ENCODE measurements at regions not wholly inside any gene's neighbourhood (a gene's known extent, or its start where the extent isn't known, plus 50 kb on each side); places are given as distances from the start of the nearest gene placed in this dataset.
"Not testable (repeated sequence)": the region's sequence is repeated elsewhere in the genome, so short reads cannot be mapped to it uniquely, and the experiment has no call there.

- DNase-seq (ENCODE audit: low spot score) = no peak
- no peak for FAIRE-seq
Observed at GRCh38 chr3:5739949-5740348, 552.4 kb downstream of the EDEM1 start.

DNA sequence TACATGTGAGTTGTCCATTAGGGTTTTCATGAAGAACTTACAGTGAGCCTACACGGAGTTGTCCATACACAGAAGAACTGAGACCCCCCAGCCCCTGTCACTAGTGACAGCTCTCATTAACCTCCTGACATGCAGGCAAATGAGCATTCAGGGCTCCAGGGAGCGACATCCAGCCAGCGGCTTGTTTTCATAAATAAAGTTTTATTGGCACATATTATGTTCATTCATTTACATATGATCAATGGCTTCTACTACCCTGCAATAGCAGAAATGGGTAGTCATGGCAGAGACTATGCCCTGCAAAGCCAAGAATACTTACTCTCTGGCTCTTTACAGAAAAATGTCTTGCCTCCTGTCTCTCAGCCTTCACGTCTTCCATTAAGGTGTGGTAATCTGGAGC is 553.5 kb downstream of the EDEM1 start:
- FAIRE-seq (no peak), DNase-seq (ENCODE audit: low spot score) (no peak)

- FAIRE-seq = no peak
Observed at GRCh38 chr3:5750091-5750490, 562.6 kb downstream of the EDEM1 start.

GRCh38 chr3:5750874-5751640 is 563.5 kb downstream of the EDEM1 start:
- DNase-seq (ENCODE audit: low spot score) = no peak
- FAIRE-seq = no peak

More at GRCh38 chr3:5750091-5750490, 562.6 kb downstream of the EDEM1 start:
- no peak for DNase-seq (ENCODE audit: low spot score)

- FAIRE-seq (no peak), DNase-seq (ENCODE audit: low spot score) (no peak)
Observed at GRCh38 chr3:5754602-5755001, 567.1 kb downstream of the EDEM1 start.

DNA sequence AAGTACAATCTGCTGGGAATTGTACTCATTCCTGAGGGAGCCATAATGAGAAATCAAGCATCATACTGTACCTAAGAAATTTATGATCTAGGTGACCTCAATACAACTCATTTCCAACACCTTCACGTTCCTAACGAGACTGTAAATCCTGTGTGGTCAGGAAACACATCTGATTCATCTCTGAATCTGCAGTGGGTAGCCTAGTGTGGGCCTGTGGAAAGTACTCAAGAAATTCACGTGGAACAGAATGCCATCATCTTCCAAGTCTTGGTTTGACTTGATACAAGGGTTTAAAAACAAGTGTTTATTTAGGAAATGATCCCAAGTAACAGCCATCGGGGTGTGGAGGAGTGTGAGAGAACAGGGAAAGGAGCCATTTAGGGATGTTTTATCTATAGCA is 568.9 kb downstream of the EDEM1 start:
- DNase-seq (ENCODE audit: low spot score) (no peak), FAIRE-seq (no peak)

- DNase-seq (ENCODE audit: low spot score) (no peak), FAIRE-seq (no peak)
Observed at GRCh38 chr3:5757213-5757804, 569.8 kb downstream of the EDEM1 start.

DNA sequence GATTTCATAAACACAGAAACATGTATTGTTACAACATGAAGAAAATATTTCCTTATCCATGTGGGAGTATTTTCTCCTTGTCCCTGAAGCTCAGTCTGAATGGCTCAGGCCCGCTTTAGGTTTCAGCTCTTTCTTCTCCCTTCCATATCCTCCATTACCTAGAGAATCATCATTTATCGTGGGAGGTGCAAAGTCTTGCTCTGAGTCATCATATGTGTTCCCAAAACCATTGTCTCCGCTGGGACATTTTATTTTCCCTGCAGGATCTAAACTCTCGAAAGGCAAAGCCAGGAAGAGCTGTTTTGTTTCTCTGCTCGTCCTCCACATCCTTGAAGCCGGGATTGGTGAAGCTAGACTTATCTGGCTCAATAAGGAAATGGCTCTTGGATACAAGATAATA is 571.2 kb downstream of the EDEM1 start:
- no peak for FAIRE-seq
- DNase-seq (ENCODE audit: low spot score) = no peak

GRCh38 chr3:5762506-5762905 is 575.0 kb downstream of the EDEM1 start:
- FAIRE-seq = no peak
- no peak for DNase-seq (ENCODE audit: low spot score)

DNA sequence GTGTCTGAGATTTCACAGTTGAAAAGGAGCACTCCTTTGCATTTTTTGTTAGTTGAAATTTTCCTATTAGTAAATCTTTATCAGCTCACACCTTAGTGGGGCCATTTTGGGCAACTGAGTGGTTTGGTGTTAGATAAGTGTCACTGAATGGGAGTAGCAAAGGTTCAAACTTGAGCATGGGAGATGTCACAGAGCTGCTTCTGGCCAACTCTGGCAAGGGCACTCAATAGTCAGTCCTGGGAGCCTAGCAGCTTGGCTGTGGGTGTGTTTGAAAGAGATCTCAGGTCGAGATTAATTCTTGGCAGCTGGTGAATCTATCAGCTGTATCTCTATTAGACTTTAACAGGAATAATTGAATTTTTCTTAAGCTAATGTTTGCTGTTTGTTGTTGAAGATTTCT is 579.3 kb downstream of the EDEM1 start:
- DNase-seq (ENCODE audit: low spot score) (no peak), FAIRE-seq (no peak)

DNA sequence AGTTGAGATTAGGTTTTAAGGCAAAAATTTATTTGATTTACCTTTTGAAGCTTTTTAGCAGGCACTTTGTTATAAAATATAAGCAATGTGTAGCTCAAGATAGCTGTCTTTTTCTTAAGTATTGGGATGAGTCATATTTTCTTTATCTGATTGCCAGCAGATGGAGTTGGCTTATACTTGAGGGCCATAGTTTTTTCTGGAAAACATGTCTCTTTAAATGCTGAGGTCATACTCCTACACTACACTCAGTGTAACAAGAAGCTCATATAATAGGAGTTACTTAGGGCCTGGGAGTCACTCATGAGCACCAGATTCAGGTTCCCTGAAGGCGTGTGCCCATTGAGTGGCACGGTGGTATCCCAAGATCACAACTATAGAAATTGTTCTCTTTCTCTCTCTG is 579.8 kb downstream of the EDEM1 start:
- DNase-seq (ENCODE audit: low spot score) (no peak), FAIRE-seq (no peak)

GRCh38 chr3:5768281-5768945 is 580.9 kb downstream of the EDEM1 start:
- DNase-seq (ENCODE audit: low spot score) (no peak), FAIRE-seq (no peak)

DNA sequence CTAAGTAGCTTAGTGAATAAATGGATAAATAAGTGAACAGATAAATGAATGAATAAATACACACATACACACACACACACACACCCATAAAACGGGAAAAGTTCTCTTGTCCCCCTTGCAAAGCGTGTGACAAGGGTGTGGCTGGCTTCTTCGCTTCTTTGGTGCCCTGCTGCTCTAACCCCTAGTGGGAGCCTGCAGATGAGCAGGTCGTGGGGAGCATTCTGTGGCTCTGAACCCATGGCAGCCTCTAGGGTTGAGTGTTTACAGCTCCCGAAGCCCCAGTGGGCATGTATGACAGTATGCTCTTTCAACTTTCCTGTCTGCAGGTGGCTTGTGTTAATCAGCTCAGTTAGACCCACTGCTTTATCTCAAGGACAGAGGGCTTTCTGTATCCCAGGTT is 582.3 kb downstream of the EDEM1 start:
- no peak for DNase-seq (ENCODE audit: low spot score)
- FAIRE-seq = no peak

DNA sequence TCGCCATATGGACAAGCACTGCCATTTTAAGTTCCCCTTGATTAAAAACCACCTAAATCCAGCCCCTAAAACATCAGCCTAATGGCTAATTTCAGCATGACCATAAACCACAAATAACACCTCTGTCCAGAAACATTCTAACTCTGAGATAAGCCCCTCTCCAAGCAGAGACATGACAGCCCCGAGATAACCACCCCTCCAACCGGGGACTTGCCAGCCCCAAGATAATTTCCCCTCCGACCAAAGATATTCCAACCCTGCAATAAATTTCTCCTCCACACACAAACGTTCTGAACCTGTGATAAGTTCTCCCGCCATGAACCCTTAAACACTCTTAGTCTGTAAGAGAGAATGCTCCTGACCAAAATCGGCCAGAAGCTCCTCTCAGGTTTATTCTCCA is 586.8 kb downstream of the EDEM1 start:
- DNase-seq (ENCODE audit: low spot score) = no peak

GRCh38 chr3:5775100-5775499 is 587.6 kb downstream of the EDEM1 start:
- not testable (repeated sequence) for DNase-seq (ENCODE audit: low spot score); FAIRE-seq

More for the DNA sequence above, 586.8 kb downstream of the EDEM1 start:
- FAIRE-seq = no peak

DNA sequence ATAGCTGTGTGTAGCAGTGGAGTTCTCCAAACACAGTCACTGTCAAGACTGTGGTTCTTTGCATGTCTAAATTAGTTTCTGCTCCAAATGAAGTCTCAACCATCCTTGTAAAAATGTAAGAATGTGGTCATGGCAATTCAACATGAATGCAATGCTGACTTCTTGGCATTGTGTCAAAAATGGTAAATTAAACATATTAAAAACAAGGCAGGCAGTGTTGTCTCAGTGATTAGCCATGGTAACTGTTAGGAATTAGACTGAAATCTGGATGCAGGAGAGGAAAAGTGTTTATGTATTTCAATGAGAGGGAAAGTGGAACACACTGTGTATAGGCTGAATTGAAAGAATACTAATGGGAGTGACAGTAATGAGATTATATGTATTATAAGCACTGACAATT is 597.2 kb downstream of the EDEM1 start:
- DNase-seq (ENCODE audit: low spot score) (no peak), FAIRE-seq (no peak)

DNA sequence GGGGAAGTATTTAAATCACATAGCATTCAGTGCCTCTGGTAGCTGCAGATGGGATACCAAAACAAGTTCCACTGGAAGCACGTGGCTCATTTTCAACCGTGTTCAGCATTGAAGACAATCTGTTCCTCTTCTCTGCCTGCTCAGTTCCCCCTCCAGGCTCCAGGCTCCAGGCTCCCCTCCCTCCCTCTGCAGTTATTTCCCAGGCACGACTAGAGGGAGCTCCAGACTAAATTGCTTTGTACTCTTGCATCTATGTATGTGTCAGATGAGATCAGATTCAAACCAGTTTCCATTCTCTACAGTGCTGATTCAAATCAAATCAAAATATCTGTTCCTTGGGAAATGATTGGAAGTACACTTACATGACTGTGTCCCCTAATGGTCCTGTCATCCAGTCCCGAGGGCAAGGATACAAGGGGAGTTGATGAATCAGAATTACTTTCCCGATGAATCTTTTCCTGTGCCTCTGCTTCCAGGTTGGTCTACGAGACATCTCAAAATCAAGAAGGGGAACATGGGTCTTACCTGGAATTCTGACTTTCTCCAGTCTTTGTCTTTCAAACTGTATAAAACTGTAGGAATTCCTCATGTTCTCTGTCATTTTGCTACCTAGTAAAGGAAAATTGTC is 600.5 kb downstream of the EDEM1 start:
- FAIRE-seq (no peak), DNase-seq (ENCODE audit: low spot score) (no peak)

DNA sequence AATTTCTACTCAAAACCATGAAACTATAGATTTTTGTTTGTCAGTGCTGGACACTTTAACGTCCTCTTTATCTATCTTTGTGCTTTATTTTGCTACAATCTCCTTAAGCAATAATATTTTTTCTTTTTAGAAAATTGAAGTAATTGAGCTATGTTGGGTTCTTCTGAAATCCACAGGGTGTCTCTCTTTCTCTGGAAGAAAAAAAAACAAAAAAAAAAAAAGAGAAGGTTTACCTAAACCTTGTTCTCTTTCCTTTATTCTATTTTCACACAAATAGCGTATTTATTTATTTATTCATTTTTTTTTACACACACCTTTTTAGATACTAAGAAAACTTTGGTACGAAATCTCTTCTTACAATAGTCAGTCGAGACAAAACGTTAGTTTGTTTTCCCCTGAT is 601.0 kb downstream of the EDEM1 start:
- FAIRE-seq (no peak), DNase-seq (ENCODE audit: low spot score) (no peak)

DNA sequence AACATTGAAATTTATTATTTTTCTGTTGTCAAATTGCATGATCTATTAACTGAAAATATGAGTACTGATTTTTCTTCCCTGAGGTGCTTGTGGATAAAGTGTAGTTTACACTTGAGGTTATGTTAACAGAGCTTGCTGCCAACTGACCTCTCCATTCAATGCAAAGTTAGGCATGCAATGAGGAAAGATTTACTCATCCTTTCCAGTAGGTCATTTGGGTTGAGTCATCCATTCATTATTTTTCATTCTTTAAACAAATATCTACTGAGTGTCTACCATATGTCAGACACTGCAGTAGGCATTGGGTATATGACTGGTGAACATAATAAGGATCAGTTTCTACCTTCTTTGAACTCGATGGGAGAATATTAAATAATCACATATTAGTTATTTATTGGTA is 604.1 kb downstream of the EDEM1 start:
- FAIRE-seq (no peak), DNase-seq (ENCODE audit: low spot score) (no peak)

- FAIRE-seq = no peak
- DNase-seq (ENCODE audit: low spot score) = no peak
Observed at GRCh38 chr3:5796541-5796940, 609.0 kb downstream of the EDEM1 start.

GRCh38 chr3:5798809-5799208 is 611.3 kb downstream of the EDEM1 start:
- DNase-seq (ENCODE audit: low spot score) = no peak
- no peak for FAIRE-seq

DNA sequence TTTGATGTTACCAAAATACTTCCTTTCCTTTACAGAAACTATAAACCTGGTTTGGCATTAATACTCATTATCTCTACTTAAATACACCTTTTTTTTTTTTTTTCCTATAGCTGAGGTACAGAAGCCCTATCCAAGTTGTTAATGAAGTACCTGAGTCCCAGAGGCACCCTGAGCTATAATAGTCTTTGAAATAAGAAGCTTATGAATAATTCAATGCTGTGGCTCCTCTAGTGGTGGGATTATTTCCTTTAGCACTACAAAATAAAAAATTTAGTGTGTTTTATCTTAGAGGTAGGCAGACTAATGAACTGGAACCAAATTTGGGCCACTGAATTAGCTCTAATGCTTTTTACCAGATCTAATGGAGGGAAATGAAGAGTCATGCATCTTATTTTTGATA is 611.9 kb downstream of the EDEM1 start:
- no peak for DNase-seq (ENCODE audit: low spot score)
- FAIRE-seq = no peak
